HG03354 (cell line): ENCODE measurements at regions not wholly inside any gene's neighbourhood (a gene's known extent, or its start where the extent isn't known, plus 50 kb on each side); places are given as distances from the start of the nearest gene placed in this dataset.
"Not testable (repeated sequence)": the region's sequence is repeated elsewhere in the genome, so short reads cannot be mapped to it uniquely, and the experiment has no call there.

ENCODE experiments used
- ATAC-seq: cut with Tn5 transposase; IDR thresholded peaks from one replicate; pipeline ENCODE4 v1.9.1; 2021; ENCODE audit warnings: mild to moderate bottlenecking; ENCODE audit not compliant: unreplicated experiment, poor library complexity, severe bottlenecking

GRCh38 chr21:43292041-43292865, 123.4 kb downstream of the CRYAA start:
- no peak for ATAC-seq

- ATAC-seq: no peak
These were observed 122.6 kb downstream of the CRYAA start for GRCh38 chr21:43291347-43291950.

GRCh38 chr21:43290421-43291346, 121.9 kb downstream of the CRYAA start:
- ATAC-seq: no peak

DNA sequence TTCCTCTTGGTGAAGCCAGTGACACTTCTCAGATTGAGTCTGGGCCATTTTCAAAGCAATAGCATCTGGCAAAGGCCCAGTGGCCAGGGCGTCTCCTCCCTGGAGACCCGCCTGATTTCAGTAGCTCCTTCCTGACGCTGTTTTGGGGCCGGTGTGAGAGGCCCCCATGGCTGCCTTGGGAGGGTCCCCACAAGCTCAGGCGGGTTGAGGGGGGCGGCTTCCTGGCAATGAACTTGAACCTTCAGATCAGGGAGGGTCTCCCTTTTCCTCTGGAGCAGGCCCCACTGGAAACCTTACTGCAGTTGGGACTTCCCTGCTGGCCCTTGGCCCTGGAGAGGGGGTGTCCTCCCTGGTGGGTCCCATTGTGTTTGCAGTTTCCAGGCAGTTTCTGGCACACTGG, 121.2 kb downstream of the CRYAA start:
- ATAC-seq: no peak

- ATAC-seq: no peak
These were observed 120.6 kb downstream of the CRYAA start for GRCh38 chr21:43289442-43289841.

DNA sequence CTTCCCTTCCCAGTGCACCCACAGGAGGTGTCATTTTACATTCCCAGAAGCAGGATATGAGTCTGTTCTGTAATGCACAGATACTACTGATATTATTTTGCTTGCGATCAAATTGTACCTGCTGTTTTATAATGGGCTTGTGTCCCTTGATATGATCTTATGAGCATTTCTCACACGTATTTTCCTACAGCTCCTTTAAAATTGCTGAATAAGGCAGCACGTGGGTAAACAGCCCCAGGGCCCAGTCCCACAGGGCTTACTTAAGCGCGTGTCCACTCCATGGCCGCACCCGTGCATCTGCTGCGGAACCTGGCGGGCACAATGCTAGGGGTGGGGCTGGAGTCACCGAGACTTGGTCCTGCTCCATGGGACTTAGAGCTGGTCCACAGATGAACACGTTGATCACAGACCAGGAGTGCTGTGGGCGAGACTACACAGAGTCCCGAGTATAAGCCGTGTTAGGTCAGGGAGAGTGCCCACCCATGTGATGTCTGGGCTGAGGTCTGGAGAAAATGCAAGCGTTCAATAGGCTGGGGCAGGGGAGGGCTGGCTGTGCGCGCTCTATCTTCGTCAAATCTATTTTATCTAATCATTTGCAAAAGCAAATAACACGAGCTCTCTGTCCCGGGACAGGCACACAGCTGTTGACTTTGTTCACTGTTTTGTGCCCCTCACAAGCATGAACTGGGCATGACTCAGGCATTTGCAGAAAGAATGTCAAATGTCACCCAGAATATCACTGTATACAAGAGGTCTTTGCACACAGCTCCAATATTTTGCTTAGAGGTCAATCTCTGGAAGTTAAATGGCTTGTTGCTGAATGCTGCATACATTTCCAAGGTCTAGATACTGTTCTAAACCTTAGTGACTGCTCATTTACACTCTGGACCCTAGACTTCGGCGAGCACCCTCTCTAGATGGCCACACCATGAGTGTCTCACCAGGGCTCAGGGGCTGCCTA, 119.3 kb downstream of the CRYAA start:
- ATAC-seq: no peak

DNA sequence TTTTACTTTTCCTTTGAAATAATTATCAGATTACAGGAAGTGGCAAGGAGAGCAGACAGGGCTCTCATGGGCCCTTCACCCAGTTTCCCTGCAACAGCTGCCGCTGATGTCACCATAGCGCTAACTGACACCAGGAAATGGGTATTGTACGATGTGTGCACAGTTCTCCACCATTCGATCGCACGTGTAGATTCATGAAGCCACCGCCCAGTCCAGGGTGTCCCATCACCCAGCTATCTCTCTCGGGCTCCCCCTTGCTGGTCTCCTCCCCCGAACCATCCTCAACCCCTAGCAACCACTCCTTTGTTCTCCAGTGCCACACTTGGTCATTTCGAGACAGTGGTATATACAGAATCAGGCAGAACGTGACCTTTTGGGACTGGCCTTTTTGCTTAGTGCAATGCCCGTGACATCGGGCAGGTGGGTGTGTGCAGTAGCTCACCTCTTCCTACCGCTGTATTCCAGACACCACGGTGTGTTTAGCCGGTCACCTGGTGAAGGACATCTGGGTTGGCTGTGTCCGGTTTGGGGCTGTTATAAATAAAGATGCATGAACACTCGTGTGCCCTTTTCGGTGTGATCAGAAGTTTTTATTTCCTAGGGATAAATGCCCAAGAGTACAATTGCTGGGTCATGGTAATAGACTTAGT, 118.4 kb downstream of the CRYAA start:
- ATAC-seq: no peak

DNA sequence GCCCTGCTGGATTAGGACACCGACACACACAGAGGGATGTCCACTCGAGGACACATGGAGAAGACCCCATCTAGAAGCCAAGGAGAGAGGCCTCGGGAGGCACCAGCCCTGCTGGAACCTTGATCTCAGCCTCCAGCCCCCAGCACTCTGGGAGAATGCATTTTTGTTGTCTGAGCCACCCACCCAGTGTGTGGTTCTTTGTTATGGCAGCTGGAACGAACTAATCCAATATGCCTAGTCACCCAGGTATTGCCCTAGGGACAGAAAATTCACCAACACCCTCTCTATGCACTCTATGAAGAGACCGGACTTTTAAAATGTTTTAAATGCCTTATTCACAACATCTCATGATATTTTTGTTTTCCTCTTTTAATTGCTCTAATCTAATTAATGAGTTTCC, 117.4 kb downstream of the CRYAA start:
- ATAC-seq: no peak

GRCh38 chr21:43284700-43285099, 115.9 kb downstream of the CRYAA start:
- no peak for ATAC-seq

DNA sequence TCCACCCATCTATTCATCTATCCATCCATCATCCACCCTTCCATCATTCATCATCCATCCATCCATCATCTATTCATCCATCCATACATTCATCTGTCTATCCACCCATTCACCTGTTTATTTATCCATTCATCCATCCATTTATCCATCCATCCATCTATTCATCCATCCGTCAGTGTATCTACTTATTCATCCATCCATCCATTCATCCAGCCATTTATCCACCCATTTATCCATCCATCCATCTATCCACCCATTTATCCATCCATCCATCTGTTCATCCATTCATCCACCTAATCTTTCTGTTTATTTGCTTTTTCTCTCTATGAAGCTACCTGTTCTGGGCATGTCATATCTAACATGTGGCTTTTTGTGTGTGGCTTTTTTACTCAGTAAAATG, 115.4 kb downstream of the CRYAA start:
- no peak for ATAC-seq

- not testable (repeated sequence) for ATAC-seq
These were observed 115.1 kb downstream of the CRYAA start for GRCh38 chr21:43283925-43284221.

DNA sequence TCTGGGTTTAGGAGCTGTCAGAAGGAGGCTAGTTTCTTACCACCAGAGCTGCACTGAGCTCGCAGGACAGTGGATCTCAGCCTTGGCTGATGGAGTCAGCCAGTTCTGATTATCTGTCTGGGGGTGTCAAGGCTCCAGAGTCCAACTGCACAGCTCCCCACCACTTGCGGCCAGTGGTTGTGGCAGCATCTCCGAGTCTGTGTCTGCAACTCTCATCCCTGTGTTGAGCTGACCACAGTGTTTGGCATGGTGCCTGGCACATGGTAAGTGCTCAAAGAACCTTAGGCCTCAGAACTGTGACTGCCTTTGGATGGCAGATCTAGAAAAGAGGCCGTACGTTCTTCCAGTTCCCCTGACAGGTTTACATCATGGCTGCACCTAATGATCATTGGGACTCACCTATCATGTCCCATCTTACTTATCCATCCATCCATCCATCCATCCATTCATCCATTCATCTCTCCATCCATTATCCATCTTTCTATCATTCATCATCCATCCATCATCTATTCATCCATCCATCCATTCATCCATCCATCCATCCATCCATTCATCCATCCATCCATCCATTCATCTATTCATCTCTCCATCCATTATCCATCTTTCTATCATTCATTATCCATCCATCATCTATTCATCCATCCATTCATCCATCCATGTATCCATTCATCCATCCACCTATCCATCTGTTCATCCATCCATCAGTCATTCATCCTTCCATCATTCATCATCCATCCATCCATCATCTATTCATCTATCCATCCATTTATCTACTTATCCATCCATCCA, 114.5 kb downstream of the CRYAA start:
- no peak for ATAC-seq

GRCh38 chr21:43282358-43283120, 113.7 kb downstream of the CRYAA start:
- no peak for ATAC-seq

- ATAC-seq: no peak
These were observed 113.0 kb downstream of the CRYAA start for GRCh38 chr21:43281661-43282357.

GRCh38 chr21:43280949-43281633, 112.3 kb downstream of the CRYAA start:
- no peak for ATAC-seq

DNA sequence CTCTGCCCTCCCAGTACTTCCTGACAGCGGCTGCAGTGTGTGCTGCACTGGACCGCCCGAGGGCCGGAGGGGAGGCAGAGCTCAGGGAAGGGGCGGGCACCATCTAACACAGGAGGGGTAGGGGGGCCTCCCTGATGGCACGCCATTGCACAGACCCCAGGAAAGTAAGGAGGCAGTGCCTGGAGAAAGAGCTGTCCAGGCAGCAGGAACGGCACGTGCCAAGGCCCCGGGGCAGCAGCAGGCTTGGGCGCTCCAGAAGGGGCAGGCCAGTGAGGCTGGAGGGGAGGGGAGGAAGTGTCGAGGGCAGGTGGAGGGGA, 110.7 kb downstream of the CRYAA start:
- no peak for ATAC-seq
